HG02610 (cell line): ENCODE measurements at regions not wholly inside any gene's neighbourhood (a gene's known extent, or its start where the extent isn't known, plus 50 kb on each side); places are given as distances from the start of the nearest gene placed in this dataset.

ENCODE experiments used
- ATAC-seq: cut with Tn5 transposase; IDR thresholded peaks from one replicate; pipeline ENCODE4 v1.9.1; 2021; ENCODE audit warnings: mild to moderate bottlenecking, moderate library complexity; ENCODE audit not compliant: unreplicated experiment

- ATAC-seq, result no peak
These were observed 1473.6 kb downstream of the BRD1 start for GRCh38 chr22:48354096-48354495.

GRCh38 chr22:48353116-48353947 lies 1474.3 kb downstream of the BRD1 start:
- ATAC-seq, result no peak

GRCh38 chr22:48352086-48352911 lies 1475.4 kb downstream of the BRD1 start:
- ATAC-seq, result no peak

DNA sequence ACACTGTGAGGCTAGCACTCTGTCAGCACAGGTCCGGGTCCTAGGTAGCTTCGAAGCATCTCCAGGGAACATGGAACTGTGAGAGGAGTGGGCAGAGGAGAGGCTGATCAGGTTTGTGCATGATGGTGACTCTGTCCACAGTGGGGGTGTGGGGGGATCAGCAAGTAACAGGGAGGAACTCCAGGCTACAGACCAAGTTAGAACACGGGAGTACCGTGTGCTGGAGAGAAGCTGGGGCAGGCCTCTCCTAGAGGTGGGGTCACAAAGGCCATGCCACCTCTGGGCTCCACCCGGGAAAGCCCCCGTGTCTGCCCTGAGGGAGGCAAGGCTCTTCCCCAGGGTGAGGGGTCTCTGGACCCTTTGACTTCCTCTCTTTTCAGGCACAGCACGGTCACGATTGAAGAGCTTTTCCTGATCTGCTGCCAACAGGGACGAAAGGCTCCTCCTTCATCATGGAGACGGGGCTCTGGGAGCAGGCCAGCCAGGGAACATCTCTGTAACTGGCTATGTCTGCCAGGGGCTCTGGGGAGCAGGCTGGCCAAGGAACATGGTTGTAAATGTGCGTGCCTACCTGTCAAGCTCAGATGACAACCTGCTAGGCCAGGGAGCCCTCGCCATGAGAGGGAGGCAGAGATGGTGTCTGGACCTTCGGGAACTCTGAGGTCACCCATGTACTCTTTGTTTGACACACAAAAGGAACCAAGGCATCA lies 1476.1 kb downstream of the BRD1 start:
- no peak for ATAC-seq

- no peak for ATAC-seq
These were observed 1477.2 kb downstream of the BRD1 start for GRCh38 chr22:48350456-48350855.

DNA sequence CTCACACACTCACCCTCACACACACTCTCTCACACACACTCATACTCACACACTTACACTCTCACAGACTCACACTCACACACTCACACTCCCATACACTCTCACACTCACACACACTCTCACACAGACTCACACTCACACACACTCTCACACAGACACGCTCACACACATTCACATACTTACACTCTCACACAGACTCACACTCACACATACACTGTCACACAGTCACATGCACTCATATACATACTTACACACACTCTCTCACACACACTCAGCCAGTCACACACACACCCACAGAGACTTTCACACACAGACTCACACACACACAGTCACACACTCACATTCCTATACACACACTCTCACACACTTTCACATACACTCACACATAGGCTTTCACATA lies 1478.8 kb downstream of the BRD1 start:
- ATAC-seq, result no peak

DNA sequence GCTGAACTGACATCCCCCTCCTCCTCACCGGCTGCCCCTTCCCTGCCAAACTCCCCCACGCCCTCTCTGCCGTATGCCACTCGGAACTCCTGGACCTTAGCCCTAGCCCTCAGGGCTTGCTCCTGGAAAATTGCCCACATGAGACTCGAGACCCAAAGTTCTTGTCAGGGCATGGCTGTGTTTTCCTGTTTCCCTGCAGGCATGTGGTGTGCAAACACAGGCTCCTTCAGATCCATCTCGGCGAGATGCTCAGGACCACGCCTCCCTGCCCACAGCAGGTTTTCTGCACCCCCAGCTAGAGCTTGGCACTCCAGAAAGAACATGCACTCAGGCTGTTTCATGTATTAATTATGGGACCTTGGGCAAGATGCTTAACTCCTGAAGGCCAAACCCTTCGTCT lies 1480.4 kb downstream of the BRD1 start:
- no peak for ATAC-seq

DNA sequence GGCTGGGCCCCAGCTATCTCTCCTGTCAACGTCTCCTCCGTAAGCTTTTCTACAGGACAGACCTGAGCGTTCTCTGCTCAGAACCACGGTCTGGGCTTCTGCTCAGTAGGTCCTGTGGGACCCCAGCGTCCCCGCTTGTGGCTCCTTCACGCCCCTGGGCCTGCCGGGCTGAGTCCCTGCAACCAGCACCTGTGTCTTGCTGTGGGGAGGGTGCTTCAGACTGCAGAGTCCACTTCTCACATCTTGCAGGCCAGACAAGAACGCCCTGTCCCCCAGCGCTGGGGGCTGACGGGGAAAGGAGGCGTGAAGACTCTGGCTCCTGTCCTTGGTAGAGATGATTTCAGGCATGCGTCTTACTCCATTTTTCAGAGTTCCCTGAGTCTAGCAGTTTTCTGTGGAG lies 1480.8 kb downstream of the BRD1 start:
- ATAC-seq, result no peak

DNA sequence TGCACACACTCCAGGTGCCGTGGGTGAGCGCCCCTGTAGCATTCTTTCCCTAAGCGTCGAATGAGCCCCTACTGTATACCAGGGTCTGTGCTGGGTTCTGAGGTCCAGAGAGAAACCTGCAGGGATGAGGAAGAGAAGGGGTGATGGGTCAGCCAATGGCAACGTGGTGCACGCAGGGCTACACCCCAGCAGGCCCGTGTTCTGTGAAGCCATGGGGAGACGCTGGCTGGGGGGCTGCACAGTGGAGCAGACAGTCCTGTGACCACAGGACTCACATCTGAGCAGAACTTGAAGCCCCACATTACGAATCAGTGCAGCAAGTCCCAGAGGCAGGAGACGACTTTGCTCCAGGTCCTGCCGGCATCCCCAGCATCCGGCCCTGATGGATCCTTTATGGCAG lies 1481.4 kb downstream of the BRD1 start:
- no peak for ATAC-seq

- no peak for ATAC-seq
These were observed 1482.0 kb downstream of the BRD1 start for GRCh38 chr22:48345631-48346030.

DNA sequence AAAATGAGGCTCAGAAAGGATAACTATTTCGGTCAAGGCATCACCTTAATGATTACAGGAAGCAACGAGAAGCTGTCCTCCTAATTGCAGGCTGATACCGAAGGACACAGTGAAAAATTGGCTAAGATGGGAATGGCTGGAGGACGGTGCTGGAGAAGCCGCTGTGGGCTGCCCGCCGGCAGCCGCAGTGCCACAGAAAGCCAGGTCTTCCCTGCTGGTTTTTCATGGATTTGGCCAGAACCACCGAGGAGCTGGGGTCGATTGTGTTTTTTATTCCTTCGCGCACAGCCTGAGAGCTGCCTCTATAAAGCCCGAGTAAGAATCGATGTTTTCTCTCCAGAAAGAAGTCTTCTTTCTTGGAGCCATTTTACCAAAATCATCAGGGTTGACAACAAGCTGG lies 1484.2 kb downstream of the BRD1 start:
- ATAC-seq, result no peak

DNA sequence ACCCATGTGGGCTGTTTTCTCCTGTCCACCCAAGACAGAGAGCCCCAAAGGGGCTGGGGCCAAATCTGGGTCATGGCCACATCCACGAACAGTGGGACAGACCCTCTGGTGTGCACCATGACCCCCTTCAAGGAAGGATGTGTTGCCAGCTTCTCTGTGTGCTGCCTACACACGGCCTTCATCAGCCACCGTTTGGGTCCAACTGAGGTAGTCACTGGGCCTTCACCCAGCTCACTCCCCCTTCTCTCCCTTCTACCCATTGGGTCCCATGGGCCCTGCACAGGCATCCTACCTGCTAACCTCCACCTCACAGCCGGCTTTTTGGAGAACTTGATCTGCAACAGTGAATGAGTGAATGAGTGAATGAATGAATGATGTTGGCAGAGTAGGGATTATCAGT lies 1484.9 kb downstream of the BRD1 start:
- ATAC-seq, result no peak

GRCh38 chr22:48342016-48342415 lies 1485.7 kb downstream of the BRD1 start:
- no peak for ATAC-seq

GRCh38 chr22:48340727-48341709 lies 1486.7 kb downstream of the BRD1 start:
- ATAC-seq, result no peak

DNA sequence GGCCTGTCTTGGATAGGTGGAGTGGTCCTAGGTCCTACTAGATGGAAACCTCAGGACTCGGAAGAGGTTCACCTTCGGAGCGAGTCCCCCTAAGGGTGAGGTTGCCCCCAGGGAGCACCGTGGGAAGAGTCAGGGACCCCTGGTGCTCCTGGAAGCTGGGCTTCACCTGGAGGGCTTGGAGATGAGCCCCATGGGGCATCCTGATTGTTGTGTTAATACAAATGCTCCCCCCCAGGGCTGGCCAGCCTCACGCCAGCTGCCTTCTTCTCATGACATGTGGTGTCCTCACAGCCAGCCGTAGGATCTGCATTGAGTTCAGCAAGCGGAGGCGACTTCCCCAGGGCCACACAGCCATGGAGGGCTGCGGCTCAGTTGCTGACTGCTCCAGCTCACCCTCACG lies 1487.5 kb downstream of the BRD1 start:
- ATAC-seq, result no peak

GRCh38 chr22:48338793-48339705 lies 1488.6 kb downstream of the BRD1 start:
- no peak for ATAC-seq

DNA sequence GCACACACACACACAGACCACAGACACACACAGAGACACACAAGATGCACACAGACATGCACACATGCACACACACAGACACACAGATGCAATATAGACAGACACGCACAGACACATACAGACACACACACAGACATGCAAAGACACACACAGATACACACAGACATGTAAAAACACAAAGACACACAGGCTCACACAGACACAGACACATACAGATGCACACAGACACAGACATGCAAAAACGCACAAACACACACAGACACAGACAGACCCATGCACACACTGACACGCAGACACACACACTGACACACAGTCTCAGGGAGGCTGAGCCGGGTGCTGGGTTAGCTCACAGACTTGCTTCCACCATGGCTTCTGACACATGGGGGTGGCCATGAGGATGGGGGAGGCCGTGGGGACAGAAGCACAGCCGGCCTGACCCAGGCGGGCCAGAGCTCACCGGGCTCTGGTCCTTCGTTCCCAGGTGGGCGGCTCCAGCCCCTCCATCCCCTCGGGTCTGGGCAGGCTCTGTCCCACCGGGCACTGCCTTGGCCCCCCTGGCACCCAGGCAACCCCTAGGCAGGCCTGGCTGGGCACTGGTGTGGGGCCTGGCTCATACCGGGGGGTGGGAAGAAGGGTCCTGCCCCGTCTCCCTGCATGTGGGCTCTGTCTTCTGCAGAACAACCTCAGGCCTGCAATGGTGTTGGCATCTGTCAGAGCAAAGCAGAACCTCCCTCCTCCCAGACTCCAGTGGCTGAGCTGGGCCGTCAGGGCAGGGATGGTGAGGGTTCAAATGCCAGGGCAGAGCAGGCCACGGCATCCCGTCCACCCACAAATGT lies 1489.5 kb downstream of the BRD1 start:
- no peak for ATAC-seq

GRCh38 chr22:48336339-48337060 lies 1491.2 kb downstream of the BRD1 start:
- ATAC-seq, result no peak
